ENCODE measurements at regions not wholly inside any gene's neighbourhood (a gene's known extent, or its start where the extent isn't known, plus 50 kb on each side); places are given as distances from the start of the nearest gene placed in this dataset.

DNA sequence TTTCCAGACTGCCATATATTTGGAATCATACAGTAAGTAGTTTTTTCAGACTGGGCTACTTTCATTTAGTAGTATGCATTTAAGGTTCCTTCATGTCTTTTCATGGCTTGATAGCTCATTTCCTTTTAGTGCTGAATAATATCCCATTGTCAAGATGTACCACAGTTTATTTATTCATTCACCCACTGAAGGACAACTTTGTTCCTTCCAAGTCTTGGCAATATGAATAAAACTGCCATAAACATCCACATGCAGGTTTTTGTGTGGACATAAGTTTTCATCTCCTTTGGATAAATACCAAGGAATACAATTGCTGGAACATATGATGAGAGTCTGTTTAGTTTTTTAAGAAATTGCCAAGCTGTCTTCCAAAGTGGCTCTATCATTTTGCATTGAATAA lies 366.4 kb upstream of the NFIA start:
- TF ChIP-seq, protein P1, sequence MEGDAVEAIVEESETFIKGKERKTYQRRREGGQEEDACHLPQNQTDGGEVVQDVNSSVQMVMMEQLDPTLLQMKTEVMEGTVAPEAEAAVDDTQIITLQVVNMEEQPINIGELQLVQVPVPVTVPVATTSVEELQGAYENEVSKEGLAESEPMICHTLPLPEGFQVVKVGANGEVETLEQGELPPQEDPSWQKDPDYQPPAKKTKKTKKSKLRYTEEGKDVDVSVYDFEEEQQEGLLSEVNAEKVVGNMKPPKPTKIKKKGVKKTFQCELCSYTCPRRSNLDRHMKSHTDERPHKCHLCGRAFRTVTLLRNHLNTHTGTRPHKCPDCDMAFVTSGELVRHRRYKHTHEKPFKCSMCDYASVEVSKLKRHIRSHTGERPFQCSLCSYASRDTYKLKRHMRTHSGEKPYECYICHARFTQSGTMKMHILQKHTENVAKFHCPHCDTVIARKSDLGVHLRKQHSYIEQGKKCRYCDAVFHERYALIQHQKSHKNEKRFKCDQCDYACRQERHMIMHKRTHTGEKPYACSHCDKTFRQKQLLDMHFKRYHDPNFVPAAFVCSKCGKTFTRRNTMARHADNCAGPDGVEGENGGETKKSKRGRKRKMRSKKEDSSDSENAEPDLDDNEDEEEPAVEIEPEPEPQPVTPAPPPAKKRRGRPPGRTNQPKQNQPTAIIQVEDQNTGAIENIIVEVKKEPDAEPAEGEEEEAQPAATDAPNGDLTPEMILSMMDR (IDR thresholded peaks at IDR 0.05; ENCODE audit: insufficient read depth, low read length): no peak
- no peak for TF ChIP-seq SPI1 (IDR thresholded peaks at IDR 0.05; ENCODE audit: borderline replicate concordance, low read depth)
- no peak for TF ChIP-seq POLR2AphosphoS5 (IDR thresholded peaks at IDR 0.05; ENCODE audit: low read depth)
- no peak for TF ChIP-seq GABPA (IDR thresholded peaks at IDR 0.05; ENCODE audit: low read depth)

Data from HL-60 (cell line).